RWPE2 (cell line): ENCODE measurements at regions not wholly inside any gene's neighbourhood (a gene's known extent, or its start where the extent isn't known, plus 50 kb on each side); places are given as distances from the start of the nearest gene placed in this dataset.
"Not testable (repeated sequence)": the region's sequence is repeated elsewhere in the genome, so short reads cannot be mapped to it uniquely, and the experiment has no call there.

ENCODE experiments used
- ATAC-seq: fragments of 200-7000 bp; cut with Tn5 transposase; 3 replicates; pipeline ENCODE4 v1.9.1; 2021; ENCODE audit warnings: low read depth
- DNase-seq: peaks from one replicate; pipeline ENCODE4 v3.0.0-alpha.2; 2020; ENCODE audit warnings: low spot score
- H3K27ac ChIP-seq: fragments of 450-650 bp; 2 replicates; pipeline ENCODE4 v1.5.1; 2017; ENCODE audit warnings: mild to moderate bottlenecking; ENCODE audit not compliant: poor library complexity, severe bottlenecking
- H3K27me3 ChIP-seq: fragments of 250-450 bp; sonication (Bioruptor Pico); 2 replicates; pipeline ENCODE4 v1.5.1; 2021; ENCODE audit warnings: mild to moderate bottlenecking, moderate library complexity; ENCODE audit not compliant: insufficient read depth, poor library complexity, severe bottlenecking
- H3K36me3 ChIP-seq: fragments of 250-450 bp; sonication (Bioruptor Pico); 2 replicates; pipeline ENCODE4 v1.5.1; 2020; ENCODE audit warnings: low read depth, mild to moderate bottlenecking, moderate library complexity
- H3K4me1 ChIP-seq: fragments of 250-450 bp; sonication (Bioruptor Pico); 2 replicates; pipeline ENCODE4 v1.5.1; 2021; ENCODE audit warnings: mild to moderate bottlenecking, moderate library complexity; ENCODE audit not compliant: insufficient read depth, poor library complexity, severe bottlenecking
- H3K4me3 ChIP-seq: fragments of 250-450 bp; sonication (Bioruptor Pico); 2 replicates; pipeline ENCODE4 v1.5.1; 2021; ENCODE audit warnings: mild to moderate bottlenecking, moderate library complexity; ENCODE audit not compliant: severe bottlenecking
- H3K9me3 ChIP-seq: fragments of 250-450 bp; sonication (Bioruptor Pico); 2 replicates; pipeline ENCODE4 v1.5.1; 2021; ENCODE audit warnings: mild to moderate bottlenecking, moderate library complexity; ENCODE audit not compliant: severe bottlenecking
- CTCF ChIP-seq: fragments of 450-650 bp; IDR thresholded peaks from one replicate; pipeline ENCODE4 v1.5.1; 2017; ENCODE audit warnings: mild to moderate bottlenecking, moderate library complexity; ENCODE audit not compliant: poor library complexity, severe bottlenecking

- TF ChIP-seq CTCF, result no peak
- H3K27ac ChIP-seq, result no peak overlapping the region
- H3K36me3 ChIP-seq, result no peaks in the 10 kb centered on the region
- DNase-seq, result no peak
- H3K4me3 ChIP-seq, result no peak overlapping the region
- peaks cover 43% of the 10 kb centered on the region for H3K27me3 ChIP-seq
- no peaks in the 10 kb centered on the region for H3K4me1 ChIP-seq
- no peaks in the 10 kb centered on the region for H3K9me3 ChIP-seq
- no peak for ATAC-seq
Observed at GRCh38 chr1:104029456-104029970, 279.8 kb downstream of the AMY1C start.

GRCh38 chr1:104056786-104057185 lies 307.1 kb downstream of the AMY1C start:
- Histone ChIP-seq H3K27ac (no peak overlapping the region), H3K9me3 (no peaks in the 10 kb centered on the region), H3K4me3 (no peak overlapping the region), H3K36me3 (no peaks in the 10 kb centered on the region), H3K27me3 (no peaks in the 10 kb centered on the region), H3K4me1 (no peaks in the 10 kb centered on the region)
- no peak for ATAC-seq
- DNase-seq, result no peak
- no peak for TF ChIP-seq CTCF

DNA sequence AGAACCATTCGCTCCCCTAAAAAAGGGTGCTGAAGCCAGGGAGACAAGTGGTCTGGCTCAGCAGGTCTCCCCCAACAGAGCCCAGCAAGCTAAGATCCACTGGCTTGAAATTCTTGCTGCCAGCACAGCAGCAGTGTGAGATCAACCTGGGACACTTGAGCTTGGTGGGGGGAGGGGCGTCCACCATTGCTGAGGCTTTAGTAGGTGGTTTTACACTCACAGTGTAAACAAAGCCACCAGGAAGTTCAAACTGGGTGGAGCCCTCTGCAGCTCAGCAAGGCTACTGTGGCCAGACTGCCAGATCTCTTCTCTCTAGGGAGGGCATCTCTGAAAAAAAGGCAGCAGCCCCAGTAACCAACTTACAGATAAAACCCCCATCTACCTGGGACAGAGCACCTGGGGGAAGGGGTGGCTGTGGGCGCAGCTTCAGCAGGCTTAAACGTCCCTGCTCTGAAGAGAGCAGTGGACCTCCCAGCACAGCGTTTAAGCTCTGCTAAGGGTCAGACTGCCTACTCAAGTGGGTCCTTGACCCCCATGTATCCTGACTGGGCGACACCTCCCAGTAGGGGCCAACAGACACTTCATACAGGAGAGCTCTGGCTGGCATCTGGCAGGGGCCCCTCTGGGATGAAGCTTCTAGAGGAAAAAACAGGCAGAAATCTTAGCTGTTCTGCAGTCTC lies 307.7 kb downstream of the AMY1C start:
- not testable (repeated sequence) for DNase-seq, H3K27ac ChIP-seq, H3K36me3 ChIP-seq, H3K27me3 ChIP-seq, H3K4me3 ChIP-seq, ATAC-seq, H3K4me1 ChIP-seq, H3K9me3 ChIP-seq

DNA sequence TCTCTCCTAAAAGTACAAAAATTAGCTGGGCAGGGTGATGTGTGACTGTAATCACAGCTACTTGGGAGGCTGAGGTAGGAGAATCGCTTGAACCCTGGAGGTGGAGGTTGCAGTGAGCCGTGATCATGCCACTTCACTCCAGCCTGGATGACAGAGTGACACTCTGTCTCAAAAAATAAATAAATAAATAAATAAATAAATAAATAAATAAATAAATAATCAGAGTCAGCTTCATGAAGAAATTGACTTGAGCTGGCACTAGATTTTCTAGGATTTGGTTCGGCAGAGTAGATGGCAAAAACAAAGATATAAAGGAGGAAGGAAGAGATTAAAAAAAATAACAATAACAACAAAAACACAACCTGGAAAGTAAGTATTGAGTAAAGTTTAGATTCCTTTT lies 311.9 kb downstream of the AMY1C start:
- not testable (repeated sequence) for H3K27ac ChIP-seq, DNase-seq, H3K4me1 ChIP-seq, H3K27me3 ChIP-seq, H3K9me3 ChIP-seq, ATAC-seq, H3K36me3 ChIP-seq, H3K4me3 ChIP-seq

GRCh38 chr1:104064399-104064798 lies 314.7 kb downstream of the AMY1C start:
- DNase-seq, result no peak
- Histone ChIP-seq H3K27ac (no peak overlapping the region), H3K36me3 (no peaks in the 10 kb centered on the region), H3K9me3 (no peaks in the 10 kb centered on the region), H3K4me3 (no peak overlapping the region), H3K4me1 (no peaks in the 10 kb centered on the region), H3K27me3 (no peaks in the 10 kb centered on the region)
- ATAC-seq, result peak; percentile 46; the same call in 2 of the 3 replicates
- TF ChIP-seq CTCF, result no peak

GRCh38 chr1:104072915-104073371 lies 323.2 kb downstream of the AMY1C start:
- Histone ChIP-seq H3K36me3 (no peaks in the 10 kb centered on the region), H3K4me3 (no peak overlapping the region), H3K27ac (no peak overlapping the region), H3K27me3 (no peaks in the 10 kb centered on the region), H3K9me3 (no peaks in the 10 kb centered on the region), H3K4me1 (no peaks in the 10 kb centered on the region)
- no peak for TF ChIP-seq CTCF
- ATAC-seq (no peak), DNase-seq (no peak)
